PFSK-1 (cell line): ENCODE measurements at regions not wholly inside any gene's neighbourhood (a gene's known extent, or its start where the extent isn't known, plus 50 kb on each side); places are given as distances from the start of the nearest gene placed in this dataset.

Source experiments
- POLR2AphosphoS5 ChIP-seq: IDR thresholded peaks from 2 replicates; pipeline ENCODE4 v1.6.1; 2012; ENCODE audit warnings: low read depth, mild to moderate bottlenecking, control low read depth, low read length, moderate library complexity
- TAF1 ChIP-seq: IDR thresholded peaks from 2 replicates; pipeline ENCODE4 v1.6.1; 2012; ENCODE audit warnings: low read length, control low read depth, borderline replicate concordance; ENCODE audit not compliant: insufficient read depth
- TF ChIP-seq, protein P1 (sequence below), 2 experiments: IDR thresholded peaks; 2 replicates each; pipeline versions ENCODE4 v1.6.1 to v1.8.0; 2011 to 2012; ENCODE audit warnings: low read depth in 2 of 2, low read length in 2 of 2, control low read depth in 1 of 2, inconsistent platforms in 1 of 2, mild to moderate bottlenecking in 1 of 2, moderate library complexity in 1 of 2; ENCODE audit not compliant: insufficient read depth in 1 of 2

DNA sequence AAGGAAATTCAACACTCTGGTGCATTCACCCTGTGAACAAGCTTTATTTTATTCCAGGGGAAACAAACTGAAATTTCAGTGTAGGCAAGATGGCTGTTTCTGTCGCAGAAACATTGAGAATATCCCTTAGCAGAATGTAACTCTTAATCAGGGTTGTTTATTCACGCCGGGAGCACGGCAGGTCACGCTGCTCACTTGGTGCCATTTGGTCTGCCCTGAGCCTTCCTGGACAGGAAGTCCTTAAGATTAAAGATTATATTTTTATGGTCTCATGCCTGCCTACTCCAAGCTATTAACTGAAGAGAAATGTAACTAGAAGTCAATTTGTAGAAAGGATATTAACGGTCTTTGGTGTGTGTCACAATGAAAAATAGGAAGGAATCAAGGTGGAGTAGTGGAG, 185.3 kb upstream of the ARGLU1 start:
- no peak for TF ChIP-seq POLR2AphosphoS5
- TF ChIP-seq, protein P1, sequence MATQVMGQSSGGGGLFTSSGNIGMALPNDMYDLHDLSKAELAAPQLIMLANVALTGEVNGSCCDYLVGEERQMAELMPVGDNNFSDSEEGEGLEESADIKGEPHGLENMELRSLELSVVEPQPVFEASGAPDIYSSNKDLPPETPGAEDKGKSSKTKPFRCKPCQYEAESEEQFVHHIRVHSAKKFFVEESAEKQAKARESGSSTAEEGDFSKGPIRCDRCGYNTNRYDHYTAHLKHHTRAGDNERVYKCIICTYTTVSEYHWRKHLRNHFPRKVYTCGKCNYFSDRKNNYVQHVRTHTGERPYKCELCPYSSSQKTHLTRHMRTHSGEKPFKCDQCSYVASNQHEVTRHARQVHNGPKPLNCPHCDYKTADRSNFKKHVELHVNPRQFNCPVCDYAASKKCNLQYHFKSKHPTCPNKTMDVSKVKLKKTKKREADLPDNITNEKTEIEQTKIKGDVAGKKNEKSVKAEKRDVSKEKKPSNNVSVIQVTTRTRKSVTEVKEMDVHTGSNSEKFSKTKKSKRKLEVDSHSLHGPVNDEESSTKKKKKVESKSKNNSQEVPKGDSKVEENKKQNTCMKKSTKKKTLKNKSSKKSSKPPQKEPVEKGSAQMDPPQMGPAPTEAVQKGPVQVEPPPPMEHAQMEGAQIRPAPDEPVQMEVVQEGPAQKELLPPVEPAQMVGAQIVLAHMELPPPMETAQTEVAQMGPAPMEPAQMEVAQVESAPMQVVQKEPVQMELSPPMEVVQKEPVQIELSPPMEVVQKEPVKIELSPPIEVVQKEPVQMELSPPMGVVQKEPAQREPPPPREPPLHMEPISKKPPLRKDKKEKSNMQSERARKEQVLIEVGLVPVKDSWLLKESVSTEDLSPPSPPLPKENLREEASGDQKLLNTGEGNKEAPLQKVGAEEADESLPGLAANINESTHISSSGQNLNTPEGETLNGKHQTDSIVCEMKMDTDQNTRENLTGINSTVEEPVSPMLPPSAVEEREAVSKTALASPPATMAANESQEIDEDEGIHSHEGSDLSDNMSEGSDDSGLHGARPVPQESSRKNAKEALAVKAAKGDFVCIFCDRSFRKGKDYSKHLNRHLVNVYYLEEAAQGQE (IDR thresholded peaks at IDR 0.05; ENCODE audit: insufficient read depth in 1 of 2, low read depth in 2 of 2, low read length in 2 of 2): no peak
- no peak for TF ChIP-seq TAF1
